Epithelial cell of esophagus (primary cell): ENCODE measurements at regions not wholly inside any gene's neighbourhood (a gene's known extent, or its start where the extent isn't known, plus 50 kb on each side); places are given as distances from the start of the nearest gene placed in this dataset.

Experiments
- DNase-seq: peaks from one replicate; pipeline ENCODE4 v3.0.0; 2010; ENCODE audit warnings: low read depth
- H3K4me3 ChIP-seq: 2 replicates; pipeline ENCODE4 v1.5.1; 2011; ENCODE audit warnings: mild to moderate bottlenecking, low read length, control low read depth
- CTCF ChIP-seq: IDR thresholded peaks from 2 replicates; pipeline ENCODE4 v1.5.1; 2011; ENCODE audit warnings: low read depth, mild to moderate bottlenecking, low read length, control low read depth, inconsistent platforms; ENCODE audit not compliant: insufficient read depth; ENCODE audit errors: missing control alignments

- DNase-seq, result no peak
- no peak overlapping the region for H3K4me3 ChIP-seq
- no peak for TF ChIP-seq CTCF
Measured at GRCh38 chr6:166689687-166690086, 62.6 kb upstream of the RPS6KA2 start.

GRCh38 chr6:166688901-166689300 lies 61.9 kb upstream of the RPS6KA2 start:
- DNase-seq, result no peak
- TF ChIP-seq CTCF, result no peak
- no peak overlapping the region for H3K4me3 ChIP-seq

- no peak overlapping the region for H3K4me3 ChIP-seq
- TF ChIP-seq CTCF, result no peak
- DNase-seq, result no peak
Measured at GRCh38 chr6:166687879-166688205, 60.8 kb upstream of the RPS6KA2 start.

GRCh38 chr6:166687070-166687878 lies 60.2 kb upstream of the RPS6KA2 start:
- H3K4me3 ChIP-seq, result no peak overlapping the region
- TF ChIP-seq CTCF, result no peak
- no peak for DNase-seq

- no peak overlapping the region for H3K4me3 ChIP-seq
- TF ChIP-seq CTCF, result no peak
Measured at GRCh38 chr6:166686317-166686716, 59.3 kb upstream of the RPS6KA2 start.

GRCh38 chr6:166684866-166685265 lies 57.8 kb upstream of the RPS6KA2 start:
- H3K4me3 ChIP-seq, result no peak overlapping the region
- TF ChIP-seq CTCF, result no peak
- DNase-seq, result no peak

More at GRCh38 chr6:166686317-166686716, 59.3 kb upstream of the RPS6KA2 start:
- no peak for DNase-seq

GRCh38 chr6:166684170-166684569 lies 57.1 kb upstream of the RPS6KA2 start:
- H3K4me3 ChIP-seq, result no peak overlapping the region
- no peak for DNase-seq
- no peak for TF ChIP-seq CTCF
